ENCODE measurements at regions not wholly inside any gene's neighbourhood (a gene's known extent, or its start where the extent isn't known, plus 50 kb on each side); places are given as distances from the start of the nearest gene placed in this dataset.

GRCh38 chr12:78586790-78587189 is 277.8 kb upstream of the SYT1 start:
- TF ChIP-seq TCF12 (IDR thresholded peaks at IDR 0.05) (no peak), SIN3A (IDR thresholded peaks at IDR 0.05; ENCODE audit: borderline replicate concordance, low read depth, low read length) (no peak), CTCF (IDR thresholded peaks at IDR 0.05) (no peak), EZH2phosphoT487 (IDR thresholded peaks at IDR 0.05; ENCODE audit: borderline replicate concordance, low read depth) (no peak), RCOR1 (IDR thresholded peaks at IDR 0.05; ENCODE audit: low read length) (no peak), TEAD4 (IDR thresholded peaks at IDR 0.05; ENCODE audit: borderline replicate concordance, insufficient read depth) (no peak), POLR2AphosphoS5 (IDR thresholded peaks at IDR 0.05; ENCODE audit: low read depth, low read length) (no peak), RAD21 (IDR thresholded peaks at IDR 0.05; ENCODE audit: low read length) (no peak), USF2 (IDR thresholded peaks at IDR 0.05; ENCODE audit: borderline replicate concordance, low read depth, low read length) (no peak), SMC3 (IDR thresholded peaks at IDR 0.05; ENCODE audit: low read depth, low read length) (no peak), NRF1 (IDR thresholded peaks at IDR 0.05; ENCODE audit: low read depth, low read length) (no peak), ELF1 (IDR thresholded peaks at IDR 0.05) (no peak)
